NCI-H345 (cell line): ENCODE measurements at regions not wholly inside any gene's neighbourhood (a gene's known extent, or its start where the extent isn't known, plus 50 kb on each side); places are given as distances from the start of the nearest gene placed in this dataset.

ENCODE experiments used
- DNase-seq: peaks from one replicate; lab custom pipeline; 2025; lab: John Stamatoyannopoulos, UW

- DNase-seq: peak; percentile 30
Measured at GRCh38 chr18:34978533-34978893, 62.7 kb upstream of the MAPRE2 start.

GRCh38 chr18:34978953-34979608, 62.1 kb upstream of the MAPRE2 start:
- DNase-seq: peak; percentile 78

GRCh38 chr18:34981487-34981886, 59.7 kb upstream of the MAPRE2 start:
- DNase-seq: no peak

GRCh38 chr18:34985963-34986362, 55.2 kb upstream of the MAPRE2 start:
- no peak for DNase-seq

- no peak for DNase-seq
Measured at GRCh38 chr18:34990597-34990996, 50.6 kb upstream of the MAPRE2 start.

GRCh38 chr18:34991152-34991551, 50.1 kb upstream of the MAPRE2 start:
- no peak for DNase-seq
